ENCODE measurements at regions not wholly inside any gene's neighbourhood (a gene's known extent, or its start where the extent isn't known, plus 50 kb on each side); places are given as distances from the start of the nearest gene placed in this dataset.

DNA sequence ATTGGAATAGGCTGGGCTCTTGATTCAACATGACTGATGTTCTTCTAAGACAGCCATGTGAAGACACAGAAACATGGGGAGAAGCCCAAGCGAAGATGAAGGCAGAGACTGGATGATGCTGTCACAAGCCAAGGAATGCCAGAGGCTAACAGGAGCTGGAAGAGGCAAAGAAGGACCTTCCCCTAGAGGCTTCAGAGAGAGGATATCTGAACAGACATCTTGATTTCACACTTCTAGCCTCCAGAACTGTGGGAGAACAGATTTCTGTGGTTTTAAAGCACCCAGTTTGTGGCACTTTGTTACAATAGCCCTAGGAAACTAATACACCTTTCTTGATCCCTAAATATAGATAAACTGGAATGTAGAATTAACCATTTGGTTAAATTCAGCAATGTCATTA is 127.0 kb downstream of the EDN1 start:
- intact Hi-C loops (cut with DNase I), result no loop called here

DNA sequence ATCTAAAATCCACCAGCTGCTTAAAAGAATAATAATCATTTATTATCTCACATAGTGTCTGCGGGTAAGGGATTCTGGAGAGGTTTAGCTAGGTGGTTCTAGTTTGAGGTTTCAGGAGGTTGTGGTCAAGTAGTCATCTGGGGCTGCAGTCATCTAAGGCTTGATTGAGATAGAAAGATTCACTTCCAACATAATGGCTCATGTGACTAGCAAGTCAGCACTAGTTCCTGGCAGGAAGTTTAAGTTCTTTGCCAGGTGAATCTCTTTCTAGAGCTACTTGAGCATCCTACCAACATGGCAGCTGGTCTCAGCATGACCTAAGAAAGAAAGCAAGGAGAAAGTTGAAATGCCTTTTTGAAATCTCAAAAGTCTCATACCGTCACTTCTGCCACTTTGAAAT is 128.8 kb downstream of the EDN1 start:
- no peak for DNase-seq
- intact Hi-C loops (cut with DNase I), result no loop called here

More for the DNA sequence above, 127.0 kb downstream of the EDN1 start:
- DNase-seq, result no peak

DNA sequence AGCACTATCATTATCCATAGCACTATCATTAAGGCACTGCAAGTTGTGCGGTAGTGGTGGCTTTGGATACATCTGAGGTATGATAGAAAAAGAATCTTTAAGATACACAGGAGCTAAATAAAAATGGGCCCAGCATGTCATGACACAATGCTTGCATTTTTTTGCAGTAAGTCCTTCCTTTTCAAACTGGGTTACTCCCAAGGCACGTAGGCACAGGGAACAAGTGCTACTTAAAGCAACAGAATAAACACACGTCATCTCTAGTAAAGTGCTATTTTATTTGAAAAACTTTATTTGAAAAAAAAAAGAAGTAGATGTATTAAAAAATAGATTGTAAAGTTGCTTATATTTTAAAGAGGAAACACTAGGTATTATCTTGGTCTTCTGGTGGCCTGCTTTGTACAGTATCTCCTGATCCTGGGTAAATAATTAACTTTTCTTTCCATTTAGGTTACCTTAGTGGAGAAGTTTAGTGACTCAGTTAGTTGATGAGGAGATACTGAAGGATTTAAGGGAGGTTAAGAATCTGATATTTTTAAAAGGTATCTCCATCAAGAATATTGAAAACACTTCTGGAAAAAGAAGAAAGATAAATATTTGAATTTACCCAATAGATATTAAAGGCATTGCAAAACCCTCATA is 129.6 kb downstream of the EDN1 start:
- DNase-seq, result no peak
- intact Hi-C loops (cut with DNase I), result no loop called here

DNA sequence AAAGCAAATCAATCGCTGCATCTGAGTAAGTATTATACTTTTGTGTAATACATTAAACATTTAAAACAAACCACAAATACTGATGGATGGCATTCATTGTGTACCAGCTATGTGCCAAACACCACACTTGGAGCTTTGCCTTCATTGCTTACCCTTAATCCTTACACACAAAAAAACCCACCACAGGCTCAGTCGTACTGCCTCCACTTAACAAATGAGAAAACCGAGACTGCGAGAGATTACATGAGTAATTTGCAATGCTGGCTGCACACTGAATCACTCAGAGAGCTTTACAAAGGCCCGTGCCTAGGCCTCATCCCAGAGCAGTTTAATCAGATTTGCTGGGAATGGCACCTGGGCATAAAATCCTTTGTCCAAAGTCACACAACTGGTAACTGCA is 130.5 kb downstream of the EDN1 start:
- DNase-seq, result no peak
- intact Hi-C loops (cut with DNase I), result no loop called here

DNA sequence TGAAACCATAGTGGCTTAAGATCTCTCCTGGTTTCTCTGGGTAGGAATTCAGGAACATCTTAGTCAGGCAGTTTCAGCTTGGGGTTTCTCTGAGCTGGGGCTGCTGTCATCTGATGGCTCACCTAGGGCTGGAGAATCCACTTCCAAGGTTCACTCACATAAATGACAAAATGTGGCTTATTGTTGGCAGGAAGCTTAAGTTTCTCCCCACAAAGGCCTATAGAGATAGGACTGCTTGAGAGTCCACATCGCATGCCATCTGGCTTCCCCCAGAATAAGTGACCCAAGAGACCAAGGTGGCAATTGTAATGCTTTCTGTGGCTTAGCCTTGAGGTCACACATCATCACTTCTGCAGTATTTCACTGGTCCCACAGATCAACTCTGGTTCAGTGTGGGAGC is 131.4 kb downstream of the EDN1 start:
- intact Hi-C loops (cut with DNase I), result no loop called here
- no peak for DNase-seq

DNA sequence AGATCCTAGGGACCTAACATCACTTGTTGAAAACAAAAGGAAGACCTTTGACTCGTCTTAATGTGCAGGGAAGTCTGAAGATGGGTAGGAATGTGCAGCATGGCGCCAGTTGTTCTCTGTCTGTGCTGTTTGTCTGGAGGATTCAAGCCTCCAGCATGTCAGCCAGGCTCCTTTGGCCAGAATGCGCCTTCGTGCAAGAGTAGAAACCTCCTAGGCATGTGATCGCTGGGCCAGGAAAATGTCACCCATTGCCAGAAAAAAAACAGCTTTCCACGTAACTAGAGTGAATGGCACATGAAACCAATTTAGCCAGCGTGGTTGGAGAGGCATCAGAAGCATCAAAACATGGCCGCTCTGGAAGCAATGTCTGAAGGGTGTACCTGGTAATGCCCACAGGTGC is 132.7 kb downstream of the EDN1 start:
- intact Hi-C loops (cut with DNase I), result no loop called here
- no peak for DNase-seq

DNA sequence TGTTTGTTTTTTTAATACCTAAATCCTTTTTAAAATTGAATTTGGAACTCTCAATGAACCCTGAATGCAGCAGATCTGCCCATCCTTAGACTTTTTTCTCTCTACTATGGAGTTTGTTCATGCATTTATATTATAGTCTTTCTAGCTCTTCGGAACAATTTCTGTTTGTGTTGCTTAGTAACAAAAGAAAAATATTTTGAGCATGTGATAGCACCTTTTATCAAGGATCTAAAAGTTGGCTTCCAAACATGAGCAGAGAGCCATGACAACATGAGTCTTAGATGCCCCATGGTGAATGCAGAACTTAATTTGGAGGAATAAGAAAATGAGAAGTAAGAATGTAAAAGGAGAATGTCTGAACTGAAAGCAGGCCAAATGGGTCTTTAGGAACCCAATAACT is 133.7 kb downstream of the EDN1 start:
- intact Hi-C loops (cut with DNase I), result no loop called here
- no peak for DNase-seq

DNA sequence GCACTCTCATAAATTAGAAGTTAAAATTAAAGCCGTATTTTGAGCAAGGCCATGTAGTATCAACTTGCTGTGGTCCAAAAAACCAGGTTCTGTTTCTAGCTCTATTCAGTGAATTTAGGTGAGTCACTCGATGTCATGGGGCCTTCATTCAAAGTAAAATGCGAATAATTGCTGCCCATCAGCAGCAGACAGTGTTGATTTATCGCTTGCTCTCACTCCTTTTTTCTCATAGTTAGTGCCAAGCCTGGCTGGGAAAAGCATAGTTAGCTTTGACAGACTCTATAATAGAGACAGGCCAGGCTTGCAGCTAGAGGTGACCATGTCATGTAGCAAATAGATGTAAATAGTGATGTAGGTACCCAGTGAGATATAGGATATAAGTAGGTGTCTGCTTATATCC is 136.0 kb downstream of the EDN1 start:
- intact Hi-C loops (cut with DNase I), result no loop called here

DNA sequence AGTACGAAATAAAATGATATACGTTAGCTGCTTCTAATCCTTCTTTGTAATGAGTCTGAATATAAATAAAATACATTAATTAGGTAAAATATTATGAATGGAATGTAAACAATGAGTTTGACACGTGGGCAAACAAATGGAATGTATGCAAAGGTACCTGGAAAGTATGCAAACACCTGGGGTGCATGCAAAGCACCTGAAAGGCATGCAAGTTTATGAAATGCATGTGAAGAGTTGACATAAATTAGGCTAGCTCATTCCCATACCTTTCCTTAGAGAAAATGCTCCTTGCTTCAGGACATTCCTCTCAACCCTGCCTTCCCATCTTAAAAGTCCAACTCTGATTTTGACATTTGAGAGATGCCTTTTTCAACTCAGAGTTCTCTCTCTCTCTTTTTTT is 140.9 kb downstream of the EDN1 start:
- DNase-seq, result no peak
- intact Hi-C loops (cut with DNase I), result no loop called here

More for the DNA sequence above, 136.0 kb downstream of the EDN1 start:
- DNase-seq, result no peak

DNA sequence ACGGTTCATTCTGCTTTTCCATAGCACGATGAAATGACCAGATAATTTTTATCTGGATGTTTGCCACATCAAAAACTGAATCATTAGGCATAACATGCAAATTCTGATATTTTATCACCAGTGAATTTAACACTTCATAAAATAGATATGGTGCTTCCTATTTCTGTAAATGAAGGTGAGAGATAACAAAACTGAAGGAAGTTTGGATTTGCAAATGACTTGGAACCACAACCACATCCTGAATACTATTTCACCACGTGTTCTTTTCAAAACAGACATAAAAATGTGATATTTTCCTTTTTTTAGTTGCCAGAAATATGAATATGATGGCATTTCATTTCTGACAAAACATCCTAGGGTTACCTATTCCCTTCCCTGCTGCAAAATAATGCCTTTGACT is 146.1 kb downstream of the EDN1 start:
- DNase-seq, result no peak
- intact Hi-C loops (cut with DNase I), result no loop called here

DNA sequence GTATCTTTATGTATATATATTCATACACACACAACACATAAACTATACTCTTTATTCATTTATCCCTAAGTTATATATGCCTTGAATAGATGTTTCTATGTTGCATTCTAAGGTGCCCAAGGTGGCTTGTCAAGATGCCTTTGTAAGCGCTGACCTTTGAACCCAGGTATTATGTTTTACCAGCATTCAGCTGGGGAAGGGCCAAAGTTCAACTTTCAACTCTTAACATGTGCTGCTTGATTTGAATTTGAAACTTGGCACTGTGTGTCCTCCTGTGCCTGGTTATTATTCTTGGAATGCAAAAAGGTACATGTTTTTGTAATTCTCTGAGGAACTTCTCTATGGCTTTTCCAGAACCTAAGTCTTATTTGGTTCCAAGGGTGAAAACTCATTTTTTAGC is 146.5 kb downstream of the EDN1 start:
- no peak for DNase-seq
- intact Hi-C loops (cut with DNase I), result no loop called here

DNA sequence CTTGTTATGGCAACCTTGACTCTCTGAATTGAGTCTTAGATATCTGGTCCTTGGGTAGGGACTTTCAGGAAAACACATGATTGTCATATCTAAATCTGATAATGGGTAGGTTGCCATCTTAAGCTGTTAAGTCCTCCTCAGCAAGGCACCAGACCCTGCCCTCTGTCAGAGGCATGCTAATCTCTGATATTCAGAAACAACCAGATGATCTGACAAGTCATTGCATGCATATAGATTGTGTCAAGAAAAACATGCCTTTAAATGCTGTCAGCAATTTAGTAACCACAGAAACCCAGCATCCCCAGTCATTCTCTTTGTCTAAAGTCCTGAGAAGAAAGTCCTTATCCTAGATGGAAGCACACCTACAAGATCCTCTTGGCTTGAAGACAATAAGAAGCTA is 149.1 kb downstream of the EDN1 start:
- intact Hi-C loops (cut with DNase I), result no loop called here
- DNase-seq, result no peak

DNA sequence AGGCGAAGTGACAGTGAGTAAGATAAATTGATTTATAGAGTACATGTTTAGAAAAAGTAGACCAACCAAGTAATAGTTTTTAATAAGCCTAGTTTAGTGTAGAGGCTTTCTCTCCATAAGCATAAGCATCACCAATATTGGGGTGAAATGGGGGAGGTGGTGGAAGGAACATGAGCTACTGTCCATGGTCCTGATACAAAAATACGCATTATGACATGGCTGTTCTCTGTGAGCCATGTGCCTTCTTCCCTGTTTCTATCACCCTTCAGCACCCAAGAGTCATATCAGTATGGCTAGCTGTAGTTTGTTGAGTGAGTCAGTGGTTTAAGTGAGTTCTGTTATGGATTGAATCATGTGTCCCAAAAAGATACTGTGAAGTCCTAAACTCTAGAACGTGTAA is 150.8 kb downstream of the EDN1 start:
- DNase-seq, result no peak
- intact Hi-C loops (cut with DNase I), result no loop called here

DNA sequence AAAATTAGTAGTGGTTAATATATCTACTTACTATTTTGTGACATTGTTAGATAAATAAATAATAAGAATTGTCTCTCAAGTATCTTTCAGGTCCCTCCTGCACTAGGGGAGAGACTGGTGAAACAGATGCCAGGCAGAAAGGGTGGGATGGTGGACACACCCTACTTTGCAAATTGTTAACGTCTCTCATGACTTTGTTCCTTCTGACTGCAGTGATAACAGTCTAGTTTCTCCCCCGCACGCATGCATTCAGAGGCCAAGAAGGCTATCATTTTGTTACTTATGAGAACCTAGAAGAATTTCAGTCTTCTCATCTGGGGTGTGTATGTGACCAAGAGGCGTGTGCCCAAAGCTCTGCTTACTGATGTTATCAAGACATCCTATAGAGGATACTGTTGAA is 152.3 kb downstream of the EDN1 start:
- DNase-seq, result no peak
- intact Hi-C loops (cut with DNase I), result no loop called here

DNA sequence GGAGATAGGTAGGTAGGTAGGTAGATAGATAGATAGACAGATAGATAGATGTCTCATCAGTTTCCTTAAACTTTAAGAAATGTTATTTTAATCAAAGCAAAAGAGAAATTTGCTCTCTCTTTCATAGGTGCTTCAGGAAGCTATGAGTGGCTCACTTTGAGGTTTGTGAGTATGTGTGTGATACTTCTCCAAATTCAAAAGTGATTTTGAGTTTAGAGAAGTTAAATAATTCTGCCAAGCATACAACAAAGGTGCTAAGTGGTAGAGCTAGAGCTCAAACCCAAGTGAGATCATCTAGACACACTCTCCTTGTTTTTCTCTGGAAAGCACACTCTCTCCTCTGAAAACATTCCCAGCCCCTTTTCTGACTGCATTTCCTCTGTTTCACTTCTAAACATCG is 156.2 kb downstream of the EDN1 start:
- intact Hi-C loops (cut with DNase I), result no loop called here
- no peak for DNase-seq

DNA sequence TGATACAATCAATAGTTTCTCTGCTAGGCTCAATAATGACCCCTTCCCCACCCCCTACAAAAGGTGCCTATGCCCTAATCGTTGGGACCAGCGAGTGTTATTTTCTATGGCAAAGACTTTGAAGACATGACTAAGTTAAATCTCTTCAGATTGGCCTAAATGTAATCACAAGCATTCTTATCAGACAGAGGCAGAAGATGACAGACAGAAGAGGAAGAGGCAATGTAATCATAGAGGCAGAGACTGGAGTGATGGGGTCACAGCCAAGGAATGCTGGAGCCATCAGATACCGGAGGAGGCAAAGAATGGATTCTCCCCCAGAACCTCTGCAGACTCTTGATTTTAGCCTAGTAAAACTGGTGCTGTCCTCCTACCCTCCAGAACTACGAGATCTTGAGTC is 159.3 kb downstream of the EDN1 start:
- DNase-seq, result no peak
- intact Hi-C loops (cut with DNase I), result no loop called here

DNA sequence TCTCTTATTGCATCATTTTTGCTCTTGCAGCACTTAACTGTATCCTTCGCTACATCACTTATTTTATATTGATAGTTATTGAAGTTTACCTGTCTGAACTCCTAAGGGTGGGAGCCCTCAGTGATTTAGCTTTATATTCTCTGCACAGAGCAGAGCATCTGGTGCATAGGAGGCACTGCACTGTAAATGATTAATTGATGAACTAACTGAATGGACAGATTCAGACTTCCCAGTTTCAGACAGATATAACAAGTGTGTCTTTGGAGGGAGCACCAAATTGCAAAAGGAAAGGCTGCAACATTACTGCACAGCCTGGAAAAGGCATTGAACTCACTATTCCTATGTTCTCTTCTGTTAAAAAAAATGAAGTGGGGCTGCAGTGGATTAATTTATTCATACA is 160.3 kb downstream of the EDN1 start:
- no peak for DNase-seq

DNA sequence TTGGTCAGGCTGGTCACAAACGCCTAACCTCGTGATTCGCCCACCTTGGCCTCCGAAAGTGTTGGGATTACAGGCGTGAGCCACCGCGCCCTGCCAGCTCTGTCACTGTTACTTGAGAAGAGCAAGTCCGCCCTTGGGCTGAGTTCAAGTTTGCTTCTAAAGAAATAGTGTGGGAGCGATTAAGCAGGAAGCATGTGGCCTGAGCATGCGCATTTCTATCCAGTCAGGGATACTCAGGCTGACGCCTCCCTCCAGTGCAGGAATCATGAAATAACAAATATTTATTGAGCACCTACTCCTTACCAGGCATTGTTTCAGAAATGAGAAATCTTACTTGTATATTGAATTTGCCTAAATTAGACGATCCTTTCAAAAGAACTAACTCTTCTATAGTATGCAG is 166.2 kb downstream of the EDN1 start:
- DNase-seq, result no peak
- intact Hi-C loops (cut with DNase I), result no loop called here

More for the DNA sequence above, 160.3 kb downstream of the EDN1 start:
- intact Hi-C loops (cut with DNase I), result no loop called here

DNA sequence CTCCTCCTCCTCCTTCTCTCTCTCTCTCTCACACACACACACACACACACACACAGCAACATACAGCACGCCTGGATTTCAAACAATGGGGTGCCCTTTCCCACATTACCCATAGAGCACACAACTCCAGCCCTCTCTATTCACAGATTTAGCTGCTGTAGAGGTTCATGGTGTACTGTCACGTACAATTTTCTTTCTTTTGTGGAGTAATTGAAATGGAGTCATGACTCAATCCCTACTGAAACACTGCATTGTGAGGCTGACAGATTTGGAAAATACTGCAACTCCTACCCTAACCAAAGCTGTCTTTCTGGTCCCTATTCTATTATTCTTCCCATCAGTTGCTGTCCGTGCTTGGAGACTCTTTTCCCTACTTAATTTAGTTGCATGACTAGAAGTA is 166.9 kb downstream of the EDN1 start:
- intact Hi-C loops (cut with DNase I), result no loop called here
- DNase-seq, result peak in 8 of 42 donors; percentile 6 to 45 (median 14)

DNA sequence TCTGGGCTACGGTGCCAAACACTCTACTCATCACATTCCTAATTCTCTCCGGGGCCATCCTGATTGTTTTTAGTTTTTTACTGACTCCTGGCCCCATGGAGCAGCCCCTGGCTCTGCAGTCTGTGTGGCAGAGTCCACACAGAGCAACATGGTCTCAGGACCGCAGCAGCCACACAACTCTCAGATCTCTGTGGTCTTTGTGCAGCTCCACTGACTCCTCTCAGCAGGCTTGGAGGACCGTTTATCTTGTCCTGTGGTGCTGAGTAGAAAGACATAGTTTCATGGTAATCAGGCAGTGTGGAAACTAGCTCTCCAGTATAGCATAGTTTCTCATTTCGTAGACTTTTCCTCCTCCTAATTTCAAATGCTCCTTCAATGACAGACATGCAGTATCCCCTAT is 168.4 kb downstream of the EDN1 start:
- DNase-seq, result no peak
- intact Hi-C loops (cut with DNase I), result no loop called here

DNA sequence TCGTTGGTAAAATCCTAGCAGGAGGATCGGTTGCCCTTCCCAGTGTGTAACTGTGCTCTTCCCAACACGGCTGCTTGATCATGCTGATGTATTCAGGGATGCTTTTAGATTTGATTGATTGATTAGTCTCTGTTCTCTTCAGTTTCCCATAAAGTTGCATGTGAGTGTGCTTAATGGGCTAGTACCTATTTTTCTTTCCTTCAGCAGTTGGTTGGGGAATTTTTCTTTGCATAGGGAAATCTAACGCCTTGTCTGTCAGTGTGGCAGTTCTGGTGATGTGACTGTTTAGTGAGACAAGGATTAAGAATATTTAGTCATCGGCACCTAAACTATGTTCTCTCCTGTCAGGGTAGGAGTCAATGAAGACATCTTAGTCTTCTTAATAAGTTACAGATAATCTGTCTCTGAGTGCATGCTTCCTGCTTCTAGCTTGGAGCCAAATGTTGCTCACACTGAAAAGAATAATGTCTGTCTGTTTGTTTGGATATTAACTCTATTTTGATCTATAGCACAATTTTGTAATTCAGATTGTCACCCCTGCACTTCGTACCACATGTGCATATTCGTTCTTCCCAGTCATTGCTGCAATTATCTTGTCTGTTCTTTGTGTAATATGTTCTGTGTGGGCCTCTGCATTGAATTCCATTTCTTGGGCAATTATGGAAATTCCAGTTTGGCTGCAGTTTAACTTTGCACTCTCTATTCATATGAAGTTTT is 169.9 kb downstream of the EDN1 start:
- intact Hi-C loops (cut with DNase I), result no loop called here
- DNase-seq, result peak in 11 of 42 donors; percentile 4 to 41 (median 13)
